Spleen (tissue), 7 donors: ENCODE measurements at regions not wholly inside any gene's neighbourhood (a gene's known extent, or its start where the extent isn't known, plus 50 kb on each side); places are given as distances from the start of the nearest gene placed in this dataset.

ENCODE experiments used
- POLR2AphosphoS5 ChIP-seq, 3 donors: sonication (generic); formaldehyde crosslinking; IDR thresholded peaks; one replicate each; pipeline ENCODE4 v1.5.1; 2017; ENCODE audit warnings: antibody characterized with exemption in 3 of 3
- TF ChIP-seq, protein P1 (sequence below), 11 experiments: fragments of 200-600 bp in 7 of 11; fragments of 450-650 bp in 4 of 11; sonication (generic) in 4 of 11; IDR thresholded peaks in 8 of 11; conservative IDR thresholded peaks in 3 of 11; 1 replicate in 7 of 11; 2 replicates in 4 of 11; pipeline versions ENCODE4 v1.4.0 to v1.8.0; 2016 to 2021; ENCODE audit warnings: antibody characterized with exemption in 11 of 11, inconsistent platforms in 4 of 11, mild to moderate bottlenecking in 1 of 11
- donor health status: DM: no; HTN: no; CAD: no; lungs with moderate emphysema.
- donor health status: DM: no; HTN: no; CAD: no.
- donor health status: DM: no; HTN: no; CAD: no.

DNA sequence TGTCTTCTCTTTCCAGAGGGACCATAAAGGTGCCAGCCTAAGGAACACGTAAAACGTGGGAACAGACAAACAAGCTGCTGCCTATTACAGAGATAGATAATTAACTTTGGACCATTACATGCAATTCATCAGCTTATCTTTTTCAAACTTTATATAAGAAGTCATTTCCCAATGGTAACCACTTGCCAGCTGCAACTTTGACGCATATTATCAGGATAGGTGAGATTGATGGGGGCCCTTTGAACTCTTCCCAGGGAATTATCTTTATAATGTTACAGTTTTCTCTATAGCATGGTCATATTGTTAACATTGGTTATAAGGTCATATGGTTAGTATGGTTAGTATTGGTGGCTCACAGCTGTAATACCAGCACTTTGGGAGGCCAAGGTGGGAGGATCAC, 94.1 kb upstream of the BMP2K start:
- TF ChIP-seq, protein P1, sequence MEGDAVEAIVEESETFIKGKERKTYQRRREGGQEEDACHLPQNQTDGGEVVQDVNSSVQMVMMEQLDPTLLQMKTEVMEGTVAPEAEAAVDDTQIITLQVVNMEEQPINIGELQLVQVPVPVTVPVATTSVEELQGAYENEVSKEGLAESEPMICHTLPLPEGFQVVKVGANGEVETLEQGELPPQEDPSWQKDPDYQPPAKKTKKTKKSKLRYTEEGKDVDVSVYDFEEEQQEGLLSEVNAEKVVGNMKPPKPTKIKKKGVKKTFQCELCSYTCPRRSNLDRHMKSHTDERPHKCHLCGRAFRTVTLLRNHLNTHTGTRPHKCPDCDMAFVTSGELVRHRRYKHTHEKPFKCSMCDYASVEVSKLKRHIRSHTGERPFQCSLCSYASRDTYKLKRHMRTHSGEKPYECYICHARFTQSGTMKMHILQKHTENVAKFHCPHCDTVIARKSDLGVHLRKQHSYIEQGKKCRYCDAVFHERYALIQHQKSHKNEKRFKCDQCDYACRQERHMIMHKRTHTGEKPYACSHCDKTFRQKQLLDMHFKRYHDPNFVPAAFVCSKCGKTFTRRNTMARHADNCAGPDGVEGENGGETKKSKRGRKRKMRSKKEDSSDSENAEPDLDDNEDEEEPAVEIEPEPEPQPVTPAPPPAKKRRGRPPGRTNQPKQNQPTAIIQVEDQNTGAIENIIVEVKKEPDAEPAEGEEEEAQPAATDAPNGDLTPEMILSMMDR (IDR thresholded peaks at IDR 0.05 in 8 of 11, conservative IDR thresholded peaks at IDR 0.05 in 3 of 11): no peak
- no peak for TF ChIP-seq POLR2AphosphoS5 (IDR thresholded peaks at IDR 0.05)
